Activated CD4-positive, alpha-beta T cell treated with anti-CD3 and anti-CD28 coated beads for 4 hours (primary cell): ENCODE measurements at regions not wholly inside any gene's neighbourhood (a gene's known extent, or its start where the extent isn't known, plus 50 kb on each side); places are given as distances from the start of the nearest gene placed in this dataset.
"Not testable (repeated sequence)": the region's sequence is repeated elsewhere in the genome, so short reads cannot be mapped to it uniquely, and the experiment has no call there.

Source experiments
- DNase-seq, 2 donors: peaks; one replicate each; pipeline ENCODE4 v3.0.0-alpha.2; 2020

DNA sequence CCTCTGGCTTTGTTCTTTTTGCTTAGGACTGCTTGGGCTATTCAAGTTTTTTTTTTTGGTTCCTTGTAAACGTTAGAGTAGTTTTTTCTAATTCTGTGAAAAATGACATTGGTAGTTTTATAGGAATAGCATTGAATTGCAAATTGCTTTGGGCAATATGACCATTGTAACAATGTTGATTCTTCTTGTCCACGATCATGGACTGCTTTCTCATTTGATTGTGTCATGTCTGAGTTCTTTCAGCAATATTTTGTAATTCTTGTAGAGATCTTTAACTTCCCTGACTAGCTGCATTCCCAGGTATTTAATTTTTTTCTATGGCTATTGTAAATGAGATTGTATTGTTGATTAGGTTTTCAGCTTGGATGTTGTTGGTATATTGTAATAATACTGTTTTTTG lies 286.2 kb upstream of the C1QTNF3 start:
- not testable (repeated sequence) for DNase-seq

DNA sequence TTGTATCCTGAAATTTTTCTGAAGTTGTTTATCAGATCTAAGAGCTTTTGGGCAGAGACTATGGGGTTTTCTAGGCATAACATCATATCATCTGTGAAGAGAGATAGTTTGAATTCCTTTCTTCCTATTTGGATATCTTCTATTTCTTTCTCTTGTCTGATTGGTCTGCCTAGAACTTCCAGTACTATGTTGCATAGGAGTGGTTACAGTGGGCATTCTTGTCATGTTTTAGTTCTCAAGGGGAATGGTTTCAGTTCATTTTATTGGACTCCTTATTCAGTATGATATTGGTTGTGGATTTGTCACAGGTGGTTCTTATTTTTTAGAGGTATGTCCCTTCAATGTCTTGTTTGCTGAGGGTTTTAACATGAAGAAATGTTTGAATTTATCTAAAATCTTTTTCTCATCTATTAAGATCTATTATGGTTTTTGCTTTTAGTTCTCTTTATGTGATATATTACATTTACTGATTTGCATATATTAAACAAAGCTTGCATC lies 286.6 kb upstream of the C1QTNF3 start:
- DNase-seq, result not testable (repeated sequence)

DNA sequence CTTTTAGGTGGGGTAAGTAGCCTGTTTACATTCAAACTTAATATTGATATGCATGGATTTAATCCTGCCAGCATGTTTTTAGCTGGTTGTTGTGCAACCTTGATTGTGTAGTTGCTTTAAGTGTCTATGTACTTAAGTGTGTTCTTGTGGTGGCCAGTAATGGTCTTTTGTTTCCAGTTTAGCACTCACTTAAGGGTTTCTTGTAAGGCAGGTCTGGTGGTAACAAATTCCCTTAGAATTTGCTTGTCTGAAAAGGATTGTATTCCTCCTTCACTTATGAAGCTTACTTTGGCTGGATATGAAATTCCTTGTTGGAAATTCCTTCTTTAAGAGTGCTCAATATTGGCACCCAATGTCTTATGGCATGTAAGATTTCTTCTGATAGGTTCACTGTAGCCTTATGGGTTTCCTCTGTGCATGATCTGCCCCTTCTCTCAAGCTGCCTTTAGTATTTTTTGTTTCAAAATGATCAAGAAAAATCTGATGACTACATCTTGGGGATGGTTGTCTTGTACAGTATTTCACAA lies 289.0 kb upstream of the C1QTNF3 start:
- DNase-seq, result not testable (repeated sequence)

DNA sequence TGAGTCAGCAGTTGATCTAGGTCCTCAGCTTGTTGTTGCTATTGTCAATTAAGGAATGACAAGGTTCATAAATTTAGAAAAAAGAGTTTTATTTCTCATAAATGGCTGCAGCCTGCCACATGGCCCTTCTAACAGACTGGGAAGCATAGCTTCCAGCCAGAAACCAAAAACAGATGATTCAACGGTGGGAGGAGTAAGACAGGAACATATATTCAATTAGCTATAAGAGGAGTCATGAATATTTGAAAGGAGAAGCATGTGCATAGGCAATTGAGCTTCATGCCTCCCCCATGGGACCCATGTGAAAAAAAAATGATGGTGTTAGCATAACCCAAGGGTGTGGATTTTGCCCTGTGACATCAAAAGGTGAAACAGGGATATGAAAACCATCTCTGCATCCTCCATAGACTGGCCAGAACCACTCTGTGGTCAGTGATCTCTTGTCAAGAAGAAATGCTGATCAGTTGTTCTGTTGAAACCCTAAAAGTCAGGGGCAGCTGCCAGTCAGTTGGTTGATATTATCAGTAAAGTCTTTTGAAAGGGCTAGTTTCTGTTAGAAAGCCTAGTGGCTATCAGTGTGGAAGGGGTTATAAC lies 296.5 kb upstream of the C1QTNF3 start:
- DNase-seq, result not testable (repeated sequence)

DNA sequence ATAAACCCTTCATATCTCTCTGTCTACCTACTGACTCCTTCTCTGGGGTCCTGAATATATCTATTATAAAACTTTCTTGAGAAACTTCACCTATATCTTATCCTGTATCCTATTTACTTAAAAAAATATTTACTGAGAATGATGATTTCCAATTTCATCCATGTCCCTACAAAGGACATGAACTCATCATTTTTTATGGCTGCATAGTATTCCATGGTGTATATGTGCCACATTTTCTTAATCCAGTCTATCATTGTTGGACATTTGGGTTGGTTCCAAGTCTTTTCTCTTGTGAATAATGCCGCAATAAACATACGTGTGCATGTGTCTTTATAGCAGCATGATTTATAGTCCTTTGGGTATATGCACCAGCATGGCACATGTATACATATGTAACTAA lies 301.7 kb upstream of the RAI14 start:
- DNase-seq, result not testable (repeated sequence)

DNA sequence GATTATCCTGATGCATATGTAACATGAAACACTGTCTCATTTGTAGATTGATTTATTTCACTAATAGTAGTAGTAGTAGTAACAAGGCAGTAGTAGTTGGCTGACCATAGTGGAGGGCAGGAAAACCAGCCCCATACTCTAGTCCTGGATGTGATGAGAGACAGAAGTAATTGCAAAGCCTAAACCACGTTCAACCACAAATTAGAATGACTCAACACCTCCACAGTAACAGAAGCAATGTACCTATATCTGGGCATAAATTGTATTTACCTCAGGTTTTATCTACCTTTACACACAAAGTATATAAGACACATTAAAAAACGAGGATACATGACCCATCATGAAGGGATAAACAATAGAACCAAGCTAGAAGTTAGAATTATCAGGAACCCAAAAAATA lies 284.7 kb upstream of the RAI14 start:
- DNase-seq, result not testable (repeated sequence)

DNA sequence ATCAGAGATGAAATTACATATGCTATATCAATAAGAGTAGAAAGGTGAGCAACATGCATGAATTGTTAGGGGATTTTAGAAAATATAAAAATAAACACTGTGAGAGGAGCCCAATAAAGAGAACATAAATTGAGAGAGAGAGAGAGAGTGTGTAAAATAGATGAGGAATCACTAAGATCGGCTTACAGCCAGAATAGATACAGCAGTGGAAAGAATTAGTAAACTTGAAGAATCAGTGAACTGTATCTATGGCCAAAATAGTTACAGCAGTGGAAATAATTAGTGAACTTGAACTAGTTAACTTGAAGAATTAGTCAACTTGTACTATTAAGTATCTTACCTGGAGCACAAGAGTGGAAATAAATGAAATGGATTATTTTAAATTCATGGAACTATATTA lies 284.3 kb upstream of the RAI14 start:
- DNase-seq, result not testable (repeated sequence)

DNA sequence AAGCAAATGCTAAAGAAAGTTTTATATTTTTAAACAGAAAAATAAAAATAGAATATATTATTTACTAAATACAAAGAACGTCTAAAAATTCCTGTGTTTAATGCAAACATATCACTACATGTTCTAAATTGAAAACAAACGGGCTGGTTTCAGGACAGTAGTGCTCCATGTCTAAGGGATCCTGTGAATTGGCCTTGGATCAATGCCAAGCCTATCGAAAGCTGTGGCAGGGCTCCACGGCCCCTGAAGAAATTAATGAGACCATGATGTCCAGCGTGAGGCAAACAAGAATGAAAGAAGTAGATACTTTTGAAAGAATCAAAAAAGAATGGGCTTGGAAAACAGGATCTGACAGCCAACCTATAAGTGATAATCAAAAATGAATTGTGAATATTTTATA lies 283.4 kb upstream of the RAI14 start:
- not testable (repeated sequence) for DNase-seq

DNA sequence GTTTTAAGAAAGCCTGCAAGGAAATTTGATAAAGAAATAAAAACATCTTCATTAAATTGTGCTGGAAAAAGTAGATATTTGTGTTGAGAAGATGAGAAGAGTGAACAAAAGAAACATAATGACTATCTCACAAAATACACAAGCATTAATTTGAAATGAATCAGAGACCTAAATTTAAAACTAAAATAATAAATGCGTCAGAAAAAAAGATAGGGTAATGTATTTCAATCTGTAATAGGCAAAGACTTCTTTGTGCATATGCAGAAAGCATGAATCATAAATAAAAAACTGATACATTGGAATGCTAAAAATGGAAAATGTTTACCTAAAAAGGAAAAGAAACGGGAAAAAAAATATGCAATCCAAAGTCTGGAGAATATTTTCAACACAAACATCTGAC lies 278.5 kb upstream of the RAI14 start:
- not testable (repeated sequence) for DNase-seq

DNA sequence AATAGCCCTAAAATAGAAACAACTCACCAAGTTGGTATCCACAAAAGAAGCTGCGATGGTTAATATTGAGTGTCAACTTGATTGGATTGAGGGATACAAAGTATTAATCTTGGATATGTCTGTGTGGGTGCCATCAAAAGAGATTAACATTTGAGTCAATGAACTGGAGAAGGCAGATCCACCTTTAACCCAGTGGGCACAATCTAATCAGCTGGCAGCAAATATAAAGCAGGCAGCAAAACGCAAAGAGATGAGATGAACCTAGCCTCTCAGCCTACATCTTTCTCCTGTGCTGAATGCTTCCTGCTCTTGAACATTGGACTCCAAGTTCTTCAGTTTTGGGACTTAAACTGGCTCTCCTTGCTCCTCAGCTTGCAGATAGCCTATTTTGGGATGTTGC lies 277.6 kb upstream of the RAI14 start:
- DNase-seq, result not testable (repeated sequence)

DNA sequence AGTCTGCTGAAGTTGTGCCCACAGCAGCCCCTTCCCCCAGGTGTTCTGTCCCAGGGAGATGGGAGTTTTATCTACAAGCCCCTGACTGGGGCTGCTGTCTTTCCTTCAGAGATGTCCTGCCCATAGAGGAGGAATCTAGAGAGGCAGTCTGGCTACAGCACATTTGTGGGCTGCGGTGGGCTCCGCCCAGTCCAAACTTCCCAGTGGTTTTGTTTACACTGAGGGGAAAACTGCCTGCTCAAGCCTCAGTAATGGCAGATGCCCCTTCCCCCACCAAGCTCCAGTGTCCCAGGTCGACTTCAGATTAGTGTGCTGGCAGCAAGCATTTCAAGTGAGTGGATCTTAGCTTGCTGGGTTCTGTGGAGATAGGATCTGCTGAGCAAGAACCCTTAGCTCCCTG lies 267.4 kb upstream of the RAI14 start:
- not testable (repeated sequence) for DNase-seq

DNA sequence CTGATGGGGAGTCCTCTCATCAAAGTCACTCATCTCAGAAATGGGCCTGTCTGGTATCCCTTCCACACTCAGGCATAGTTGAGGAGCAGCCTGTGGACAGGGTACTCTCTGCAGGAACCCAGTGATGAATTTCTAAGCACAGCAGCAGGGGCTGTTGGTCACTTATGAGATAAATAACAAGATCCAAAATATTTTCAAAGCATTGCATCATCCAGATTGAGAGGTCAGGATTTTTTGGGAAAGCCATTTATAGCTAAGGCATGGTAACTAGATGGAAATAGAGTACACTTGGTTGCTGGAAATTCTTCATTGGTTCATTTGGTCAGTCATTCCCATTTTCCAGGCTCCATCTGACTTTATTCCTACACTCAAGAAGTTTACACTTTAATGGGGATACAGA lies 246.8 kb upstream of the RAI14 start:
- DNase-seq, result no peak

DNA sequence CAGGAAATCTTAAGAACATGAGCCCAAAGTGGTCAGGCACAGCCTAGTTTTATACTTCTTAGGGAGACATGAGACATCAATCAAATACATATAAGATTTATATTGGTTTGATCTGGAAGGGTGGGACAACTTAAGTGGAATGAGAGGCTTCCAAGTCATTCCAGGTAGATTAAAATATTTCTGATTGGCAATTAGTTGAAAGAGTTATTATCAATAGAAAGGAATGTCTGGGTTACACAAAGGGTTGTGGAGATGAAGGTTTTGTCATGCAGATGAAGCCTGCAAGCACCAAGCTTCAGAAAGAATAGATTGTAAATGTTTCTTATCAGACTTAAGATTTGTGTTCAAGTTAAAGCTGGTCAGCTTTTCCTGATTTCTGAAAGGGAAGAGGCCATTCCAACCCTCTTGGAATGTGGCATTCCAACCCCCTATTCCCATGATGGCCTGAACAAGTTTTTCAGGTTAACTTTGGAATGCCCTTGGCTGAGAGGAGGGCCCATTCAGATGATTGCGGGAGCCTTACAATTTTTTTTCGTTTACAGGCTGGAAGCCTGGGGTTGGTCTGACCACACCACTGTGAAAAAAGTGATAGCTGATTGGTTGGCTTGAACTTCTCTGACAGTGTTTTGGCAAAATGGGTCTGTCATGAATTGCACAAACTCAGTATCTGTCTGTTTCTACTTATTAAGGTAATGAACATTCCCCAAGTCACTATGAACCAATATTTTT lies 245.6 kb upstream of the RAI14 start:
- no peak for DNase-seq

DNA sequence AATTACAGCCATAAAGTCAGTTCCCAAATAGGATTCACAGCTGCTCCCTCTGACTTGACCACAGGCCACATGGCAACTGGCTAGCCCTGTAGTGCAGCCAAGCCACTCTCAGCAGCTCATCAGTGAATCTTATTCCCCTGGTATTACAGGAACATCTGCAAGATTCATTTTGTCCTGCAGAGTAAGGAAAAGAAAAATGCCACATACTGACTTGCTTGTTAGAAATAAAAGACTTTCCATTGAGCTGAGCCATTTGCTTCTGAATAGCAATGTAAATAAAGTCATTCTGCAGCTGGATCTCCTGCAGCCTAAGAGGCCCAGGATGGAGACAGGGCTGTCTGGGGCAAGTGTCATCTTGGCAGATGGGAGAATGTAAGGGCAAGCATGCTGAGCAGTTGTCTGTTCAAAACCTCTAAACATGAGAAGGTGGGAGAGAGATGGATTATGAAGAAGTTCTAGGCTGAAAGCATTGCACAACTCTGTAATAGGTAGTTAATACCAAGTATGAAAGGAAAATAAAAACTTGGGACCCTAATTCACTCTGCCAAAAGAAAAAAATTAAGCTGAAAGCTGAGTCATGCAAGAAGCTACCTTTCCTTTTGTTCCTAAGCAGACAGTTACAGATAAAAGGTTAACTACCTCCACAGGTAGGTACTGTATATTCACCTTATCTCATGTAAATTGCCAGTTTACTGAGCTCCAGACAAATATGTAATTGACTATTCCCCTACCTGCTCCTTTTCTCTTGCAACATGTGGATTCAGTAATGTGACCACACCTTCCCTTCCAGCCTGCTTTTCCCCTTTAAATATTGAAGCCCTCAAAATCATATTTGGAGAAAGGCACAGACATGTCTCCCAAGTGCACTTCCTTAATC lies 244.4 kb upstream of the RAI14 start:
- no peak for DNase-seq

DNA sequence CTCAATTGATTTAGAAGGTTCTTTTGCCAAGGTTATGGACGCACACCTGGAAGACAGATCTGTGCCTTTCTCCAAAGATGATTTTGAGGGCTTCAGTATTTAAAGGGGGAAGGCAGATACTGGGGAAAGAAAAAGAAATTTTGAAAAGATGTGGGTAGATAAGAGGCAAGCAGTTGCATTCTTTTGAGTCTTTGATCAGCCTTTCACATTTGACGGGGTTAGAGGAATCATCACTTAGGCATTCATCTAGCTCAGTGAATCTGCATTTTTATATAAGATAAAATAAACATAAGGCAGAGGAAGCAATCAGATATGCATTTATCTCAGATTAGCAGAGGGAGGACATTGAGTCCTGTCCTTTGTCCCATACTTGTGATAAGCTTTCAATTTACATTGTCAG lies 243.4 kb upstream of the RAI14 start:
- DNase-seq, result no peak

DNA sequence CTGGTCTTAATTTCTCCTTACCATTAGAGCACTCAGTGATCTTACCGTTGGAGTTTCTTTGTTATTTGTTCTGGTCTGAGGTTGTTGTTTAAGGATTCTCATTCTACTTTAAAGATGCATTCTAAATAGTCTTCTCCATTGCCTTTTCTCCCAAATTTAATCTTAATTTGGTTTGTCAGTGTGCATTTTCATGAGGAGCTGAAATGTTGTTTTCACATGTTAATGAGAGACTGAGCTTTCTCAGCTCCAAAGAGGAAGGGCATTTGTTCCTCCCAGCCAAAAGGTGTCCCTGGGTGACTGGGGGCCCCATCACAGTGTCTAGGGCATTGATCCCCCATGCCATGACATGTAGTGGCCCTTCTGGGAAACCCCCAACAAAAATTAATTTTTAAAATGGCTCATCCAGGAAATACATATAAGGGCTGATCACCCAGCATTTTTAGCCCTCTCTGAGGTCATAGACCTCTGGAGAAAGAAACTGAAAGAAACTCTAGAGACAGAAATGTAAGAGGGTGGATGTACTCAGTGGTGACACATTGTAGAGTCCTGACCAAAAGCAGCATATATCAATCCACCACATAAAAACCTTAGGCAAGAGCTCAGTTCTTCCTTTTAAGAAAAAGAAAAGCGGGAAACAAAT lies 240.4 kb upstream of the RAI14 start:
- DNase-seq, result no peak

DNA sequence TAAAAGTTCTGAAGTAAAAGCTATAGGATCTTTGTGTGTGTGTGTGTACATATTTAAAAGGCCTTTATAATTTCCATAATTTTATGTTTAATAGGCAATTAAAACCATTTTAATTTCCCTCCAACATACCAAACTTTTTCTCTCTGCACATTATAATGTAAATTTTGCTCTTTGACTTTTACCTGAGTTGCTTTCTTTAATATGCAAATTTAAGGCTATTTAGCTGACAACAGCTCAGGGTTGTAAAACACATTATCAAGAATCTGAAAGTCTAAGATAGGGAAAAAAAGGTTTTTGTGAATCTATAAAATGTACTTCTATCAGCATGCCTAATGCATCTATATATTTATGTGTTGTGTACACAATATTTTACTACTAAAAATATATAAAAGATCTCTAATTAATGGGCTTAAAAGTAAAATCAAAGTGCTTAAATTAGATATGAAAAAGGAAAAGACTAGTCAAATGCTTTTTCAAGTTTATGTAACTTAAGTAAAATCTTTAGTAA lies 239.6 kb upstream of the RAI14 start:
- DNase-seq, result no peak

DNA sequence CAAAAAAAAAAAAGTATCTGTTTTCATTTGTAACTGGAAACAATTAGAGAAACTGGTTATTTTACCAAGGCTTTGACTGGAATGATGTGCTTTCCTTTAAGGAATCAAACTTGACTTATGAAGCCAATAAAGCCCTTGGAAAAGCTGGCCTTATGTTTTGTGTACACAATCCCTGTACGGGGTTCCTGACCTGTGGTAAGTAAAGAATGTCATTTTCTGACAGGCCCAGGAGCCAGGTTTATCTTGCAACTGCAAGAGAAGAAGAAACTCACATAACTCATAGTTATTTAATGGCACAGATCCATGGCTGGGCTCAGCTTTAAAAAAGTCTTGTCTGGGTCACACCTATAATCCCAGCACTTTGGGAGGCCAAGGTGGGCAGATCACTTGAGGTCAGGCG lies 235.9 kb upstream of the RAI14 start:
- not testable (repeated sequence) for DNase-seq

DNA sequence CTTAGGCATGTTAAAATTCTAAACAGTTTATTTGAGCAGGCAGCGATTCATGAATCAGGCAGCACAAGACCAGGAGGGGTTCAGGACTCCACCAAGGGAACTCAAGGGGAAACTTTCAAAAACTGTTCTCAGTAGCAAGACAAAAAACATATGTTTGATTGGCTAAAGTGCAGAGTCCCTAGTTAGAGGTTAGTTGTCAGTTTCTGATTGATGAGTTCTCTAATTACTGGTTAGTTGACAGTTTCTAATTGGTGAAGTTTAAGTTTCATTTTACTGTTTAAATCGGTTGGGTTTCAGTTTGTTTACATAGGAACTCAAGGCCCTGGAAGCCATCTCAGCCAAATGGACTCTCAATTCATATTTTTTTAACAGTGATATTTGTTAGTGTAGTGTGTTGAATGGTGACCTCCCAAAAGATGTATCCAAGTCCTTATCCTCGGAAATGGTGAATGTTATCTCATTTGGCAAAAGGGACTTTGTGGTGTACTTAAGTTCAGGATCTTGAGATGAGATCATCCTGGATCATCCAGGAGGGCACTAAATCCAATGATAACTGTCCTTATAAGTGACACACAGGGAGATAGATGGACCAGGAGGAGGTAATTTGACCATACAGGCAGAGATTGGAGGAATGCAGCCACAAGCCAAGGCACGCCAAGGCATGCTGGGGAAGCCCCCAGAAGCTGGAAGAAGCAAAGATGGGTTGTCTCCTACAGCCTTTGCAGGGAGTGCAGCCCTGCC lies 219.2 kb upstream of the RAI14 start:
- no peak for DNase-seq

DNA sequence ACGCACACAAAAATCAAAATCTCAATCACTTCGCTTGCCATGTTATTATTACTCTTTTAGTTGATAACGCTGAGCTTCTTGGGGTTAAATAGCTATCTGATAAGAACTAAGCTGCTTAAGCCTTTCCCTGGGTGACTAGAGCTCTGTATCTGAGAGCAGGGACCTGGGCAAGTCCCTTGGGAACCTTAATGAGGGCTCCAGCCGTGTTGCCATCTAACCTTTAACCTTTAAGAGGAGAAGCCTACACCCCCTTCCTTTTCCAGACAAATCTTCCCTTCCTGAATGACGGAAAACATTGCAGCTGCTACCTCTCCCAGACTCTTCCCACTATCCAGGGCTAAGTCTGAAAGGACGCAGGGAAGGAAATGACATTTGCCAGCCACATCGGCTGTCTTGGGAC lies 216.5 kb upstream of the RAI14 start:
- no peak for DNase-seq

DNA sequence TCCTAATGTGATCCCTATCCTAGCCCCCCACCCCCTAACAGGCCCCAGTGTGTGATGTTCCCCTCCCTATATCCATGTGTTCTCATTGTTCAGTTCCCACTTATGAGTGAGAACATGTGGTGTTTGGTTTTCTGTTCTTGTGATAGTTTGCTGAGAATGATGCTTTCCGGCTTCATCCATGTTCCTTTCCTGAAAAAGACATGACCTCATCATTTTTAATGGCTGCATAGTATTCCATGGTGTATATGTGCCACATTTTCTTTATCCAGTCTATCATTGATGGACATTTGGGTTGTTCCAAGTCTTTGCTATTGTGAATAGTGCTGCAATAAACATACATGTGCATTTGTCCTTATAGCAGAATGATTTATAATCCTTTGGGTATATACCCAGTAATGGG lies 214.4 kb upstream of the RAI14 start:
- DNase-seq, result not testable (repeated sequence)

DNA sequence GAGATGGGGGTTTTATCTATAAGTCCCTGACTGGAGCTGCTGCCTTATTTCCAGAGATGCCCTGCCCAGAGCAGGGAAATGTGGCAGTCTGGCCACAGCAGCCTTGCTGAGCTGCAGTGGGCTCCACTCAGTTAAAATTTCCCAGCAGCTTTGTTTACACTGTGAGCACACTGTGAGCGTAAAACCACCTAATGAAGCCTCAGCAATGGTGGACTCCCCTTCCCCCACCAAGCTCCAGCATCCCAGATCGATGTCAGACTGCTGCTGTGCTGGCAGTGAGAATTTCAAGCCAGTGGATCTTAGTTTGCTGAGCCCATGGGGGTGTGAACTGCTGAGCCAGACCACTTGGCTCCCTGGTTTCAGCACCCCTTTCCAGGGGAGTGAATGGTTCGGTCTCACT lies 208.7 kb upstream of the RAI14 start:
- DNase-seq, result no peak
